BLaER1 treated with 17β-estradiol and CSF1 and Interleukin-3, amounts not matched to agents 10 nM and 100 nM (cell line): ENCODE measurements at regions not wholly inside any gene's neighbourhood (a gene's known extent, or its start where the extent isn't known, plus 50 kb on each side); places are given as distances from the start of the nearest gene placed in this dataset.

ENCODE experiments used
- H3K27ac ChIP-seq, 11 experiments: shearing (Covaris generic); formaldehyde crosslinking; 2 replicates each; pipeline ENCODE4 v1.8.1; 2022
- H3K27me3 ChIP-seq, 11 experiments: shearing (Covaris generic); formaldehyde crosslinking; 2 replicates each; pipeline ENCODE4 v1.8.1; 2022
- H3K36me3 ChIP-seq, 11 experiments: shearing (Covaris generic); formaldehyde crosslinking; 2 replicates each; pipeline ENCODE4 v1.8.1; 2022
- H3K4me1 ChIP-seq, 10 experiments: shearing (Covaris generic); formaldehyde crosslinking; 2 replicates each; pipeline ENCODE4 v1.8.1; 2022
- H3K4me2 ChIP-seq, 11 experiments: shearing (Covaris generic); formaldehyde crosslinking; 2 replicates each; pipeline ENCODE4 v1.8.1; 2022
- H3K4me3 ChIP-seq, 10 experiments: shearing (Covaris generic); formaldehyde crosslinking; 2 replicates each; pipeline ENCODE4 v1.8.1; 2022
- H3K9ac ChIP-seq, 11 experiments: shearing (Covaris generic); formaldehyde crosslinking; 2 replicates each; pipeline ENCODE4 v1.8.1; 2022
- H3K9me3 ChIP-seq, 11 experiments: shearing (Covaris generic); formaldehyde crosslinking; replicated peaks in 1 of 11; 2 replicates each; pipeline ENCODE4 v1.8.1; 2022
- H4K20me1 ChIP-seq, 11 experiments: shearing (Covaris generic); formaldehyde crosslinking; 2 replicates each; pipeline ENCODE4 v1.8.1; 2022
- Cebpa-rat ChIP-seq, 11 experiments: shearing (Covaris generic); IDR thresholded peaks; 2 replicates each; pipeline ENCODE4 v1.8.1; 2022

DNA sequence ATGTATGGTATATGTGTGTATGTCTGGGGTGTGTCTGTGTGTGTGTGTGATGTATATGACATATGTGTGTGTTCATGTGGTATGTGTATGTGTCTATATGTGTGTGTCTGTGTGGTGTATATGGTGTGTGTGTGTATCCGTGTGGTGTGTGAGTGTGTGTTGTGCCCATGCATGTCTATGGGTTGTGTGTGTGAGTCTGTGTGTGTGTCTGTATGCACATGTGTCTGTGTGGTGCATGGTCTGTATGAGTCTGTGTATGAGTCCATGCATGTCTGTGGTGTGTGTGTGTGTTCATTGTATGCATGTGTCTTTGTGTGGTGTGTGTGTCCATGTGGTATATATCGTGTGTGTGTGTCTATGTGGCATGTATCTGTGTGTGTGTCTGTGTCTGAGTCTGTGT is 168.1 kb upstream of the GSC start:
- TF ChIP-seq Cebpa-rat (IDR thresholded peaks at IDR 0.05): no peak
- Histone ChIP-seq H3K9me3 (no peaks in the 10 kb centered on the region), H4K20me1 (no peaks in the 10 kb centered on the region), H3K9ac (no peak overlapping the region), H3K27me3 (peaks cover 0 to 19% (median 0%) of the 10 kb centered on the region in 11 experiments; a peak in 7 of 22 replicates), H3K4me1 (peaks cover 11 to 48% (median 20%) of the 10 kb centered on the region in 10 experiments), H3K4me2 (peak overlapping the region in 9 of 11 experiments; percentile 79 to 95 (median 88); a peak in 17 of 22 replicates), H3K36me3 (no peaks in the 10 kb centered on the region), H3K4me3 (no peak overlapping the region), H3K27ac (no peak overlapping the region)

DNA sequence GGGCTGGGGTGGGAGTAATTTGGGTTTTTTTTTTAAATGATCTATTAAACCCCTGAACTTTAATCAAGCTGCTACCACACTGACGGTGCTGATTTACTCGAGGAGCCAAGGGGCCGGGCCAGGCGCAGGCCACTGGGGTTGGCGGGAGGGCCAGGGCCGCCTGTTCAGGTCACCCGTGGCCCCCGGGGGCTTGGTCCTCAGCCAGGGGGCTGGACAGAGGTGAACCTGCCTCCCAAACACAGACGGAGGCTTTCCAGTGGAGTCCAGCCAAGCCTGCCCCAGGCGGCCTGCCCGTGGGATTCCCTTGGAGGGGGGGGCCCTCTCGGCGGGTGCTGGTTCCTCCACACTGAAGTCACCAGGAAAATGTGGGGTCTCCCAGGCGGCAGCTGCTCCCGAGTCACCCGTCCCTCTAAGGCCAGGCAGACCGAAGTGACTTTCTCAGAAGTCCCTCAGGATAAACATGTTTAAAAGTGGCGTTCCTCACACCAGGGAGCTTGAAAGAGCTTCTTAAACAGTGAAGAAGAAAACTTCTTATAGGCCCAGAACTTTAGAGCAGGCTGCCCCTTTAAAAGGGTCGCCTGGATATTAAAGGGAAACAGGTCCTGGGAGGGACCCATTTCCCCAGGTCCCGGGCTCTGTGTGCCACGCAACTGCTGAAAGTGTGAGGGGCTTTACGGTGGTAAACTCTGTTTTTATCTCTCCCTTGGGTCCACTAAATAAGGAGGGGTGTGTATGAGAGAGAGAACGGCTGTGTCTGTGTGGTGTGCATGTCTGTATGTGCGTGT is 167.2 kb upstream of the GSC start:
- H3K4me3 ChIP-seq: peak overlapping the region in 5 of 10 experiments; percentile 15 to 40 (median 33); a peak in 5 of 20 replicates
- H3K9me3 ChIP-seq: no peaks in the 10 kb centered on the region
- H3K4me1 ChIP-seq: peaks cover 11 to 48% (median 20%) of the 10 kb centered on the region in 10 experiments
- no peak for TF ChIP-seq Cebpa-rat (IDR thresholded peaks at IDR 0.05)
- H3K27me3 ChIP-seq: peaks cover 0 to 19% (median 0%) of the 10 kb centered on the region in 11 experiments; a peak in 7 of 22 replicates
- H3K36me3 ChIP-seq: no peaks in the 10 kb centered on the region
- H3K4me2 ChIP-seq: peak overlapping the region; percentile 74 to 95 (median 87)
- no peaks in the 10 kb centered on the region for H4K20me1 ChIP-seq
- H3K27ac ChIP-seq: peak overlapping the region in 7 of 11 experiments; percentile 0 to 71 (median 58); a peak in 9 of 22 replicates
- peak overlapping the region; percentile 12 to 74 (median 51); a peak in 18 of 22 replicates for H3K9ac ChIP-seq

DNA sequence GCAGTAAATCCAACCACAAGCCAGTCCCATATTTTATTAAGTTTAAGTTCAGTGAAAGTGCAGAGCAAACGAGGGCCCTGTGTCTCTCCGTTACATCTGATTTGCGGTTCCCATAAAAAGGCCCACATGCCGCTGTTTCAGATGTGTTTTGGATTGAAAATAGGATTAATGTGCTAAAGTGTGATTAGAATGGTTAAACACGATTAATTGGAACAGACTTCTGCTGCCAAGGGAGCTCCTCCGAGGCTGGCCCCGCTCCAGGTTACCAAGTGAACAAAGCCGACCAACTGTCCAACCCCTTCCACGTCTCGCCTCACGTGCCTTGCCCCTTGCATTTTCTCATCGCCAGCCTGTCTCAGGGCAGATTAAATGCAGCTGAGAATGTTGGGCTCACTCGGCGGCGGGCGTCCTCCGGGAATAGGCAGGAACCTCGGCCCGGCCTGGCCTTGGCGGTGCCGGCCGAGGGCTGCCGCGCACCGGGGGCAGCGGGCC is 166.5 kb upstream of the GSC start:
- H3K4me3 ChIP-seq: peak overlapping the region in 5 of 10 experiments; percentile 15 to 40 (median 33); a peak in 5 of 20 replicates
- H3K27me3 ChIP-seq: peaks cover 0 to 19% (median 0%) of the 10 kb centered on the region in 11 experiments; a peak in 7 of 22 replicates
- H4K20me1 ChIP-seq: no peaks in the 10 kb centered on the region
- H3K4me1 ChIP-seq: peaks cover 11 to 45% (median 20%) of the 10 kb centered on the region in 10 experiments
- peak overlapping the region in 6 of 11 experiments; percentile 0 to 71 (median 63); a peak in 6 of 22 replicates for H3K27ac ChIP-seq
- TF ChIP-seq Cebpa-rat (IDR thresholded peaks at IDR 0.05): no peak
- H3K9ac ChIP-seq: peak overlapping the region; percentile 12 to 74 (median 51); a peak in 18 of 22 replicates
- H3K36me3 ChIP-seq: no peaks in the 10 kb centered on the region
- H3K4me2 ChIP-seq: peak overlapping the region; percentile 74 to 95 (median 87)
- no peaks in the 10 kb centered on the region for H3K9me3 ChIP-seq

DNA sequence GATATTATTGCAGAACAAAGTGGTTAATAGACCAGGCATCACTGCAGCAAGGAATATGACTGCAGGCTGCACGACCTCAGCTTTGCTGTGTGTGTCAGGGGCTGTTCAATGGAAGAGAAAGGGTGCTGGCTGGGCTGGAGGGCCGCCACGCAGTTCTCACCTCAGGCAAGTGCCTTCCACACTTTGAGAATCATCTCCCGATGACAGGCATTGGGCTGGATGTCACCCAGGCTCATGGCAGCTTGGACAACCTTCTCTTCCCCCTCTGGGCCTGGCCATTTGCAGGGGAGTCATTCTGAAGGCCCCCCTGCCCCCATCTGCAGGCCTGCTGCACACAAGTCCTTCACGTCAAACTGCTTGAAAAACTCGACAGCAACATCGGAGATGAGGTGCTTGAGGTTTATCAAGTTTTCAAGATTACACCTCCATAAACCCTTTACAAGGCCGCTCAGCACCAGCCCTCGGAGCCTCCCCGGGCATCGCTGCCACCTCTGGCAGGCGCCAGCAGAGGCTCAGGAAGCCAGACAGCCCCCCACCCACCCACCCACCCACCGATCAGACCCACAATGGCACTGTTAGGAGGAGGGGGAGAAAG is 165.9 kb upstream of the GSC start:
- Histone ChIP-seq H3K27me3 (peaks cover 0 to 19% (median 0%) of the 10 kb centered on the region in 11 experiments; a peak in 7 of 22 replicates), H3K4me1 (peaks cover 11 to 39% (median 21%) of the 10 kb centered on the region in 10 experiments), H3K4me2 (no peak overlapping the region; a peak in 1 of 22 replicates), H4K20me1 (no peaks in the 10 kb centered on the region), H3K36me3 (no peaks in the 10 kb centered on the region), H3K4me3 (no peak overlapping the region), H3K9ac (no peak overlapping the region), H3K9me3 (no peaks in the 10 kb centered on the region), H3K27ac (no peak overlapping the region)
- TF ChIP-seq Cebpa-rat (IDR thresholded peaks at IDR 0.05): no peak

DNA sequence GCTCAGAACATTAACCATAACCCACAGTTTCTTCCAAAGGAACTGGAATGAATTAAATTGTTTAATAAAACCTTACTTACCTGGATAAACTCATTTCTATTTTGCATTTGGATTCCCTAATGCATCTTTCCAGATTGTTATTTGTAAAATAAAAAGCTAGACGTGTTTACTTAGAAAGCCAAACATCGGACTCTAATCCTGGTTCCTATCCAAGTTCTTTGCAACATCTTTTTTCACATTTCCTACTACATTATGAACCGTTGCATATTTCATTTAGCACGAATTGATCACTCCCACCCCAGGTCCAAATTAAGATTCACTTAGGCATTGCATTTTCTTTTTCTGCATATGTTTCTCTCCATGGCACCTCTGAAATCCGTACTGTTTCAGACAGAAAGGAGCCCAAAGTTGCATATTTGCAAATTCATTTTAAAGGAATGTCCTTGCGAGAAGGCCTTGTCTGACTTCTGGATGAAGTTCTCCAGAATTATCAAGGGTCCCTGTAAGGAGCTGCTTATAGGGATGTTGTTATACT is 164.4 kb upstream of the GSC start:
- no peak overlapping the region for H3K4me3 ChIP-seq
- H3K9ac ChIP-seq: no peak overlapping the region
- no peak overlapping the region for H3K27ac ChIP-seq
- H3K36me3 ChIP-seq: no peaks in the 10 kb centered on the region
- H3K4me1 ChIP-seq: peaks cover 11 to 38% (median 26%) of the 10 kb centered on the region in 10 experiments
- no peaks in the 10 kb centered on the region for H4K20me1 ChIP-seq
- H3K9me3 ChIP-seq: no peaks in the 10 kb centered on the region
- no peak for TF ChIP-seq Cebpa-rat (IDR thresholded peaks at IDR 0.05)
- H3K4me2 ChIP-seq: no peak overlapping the region
- H3K27me3 ChIP-seq: peaks cover 0 to 19% (median 0%) of the 10 kb centered on the region in 11 experiments; a peak in 7 of 22 replicates

DNA sequence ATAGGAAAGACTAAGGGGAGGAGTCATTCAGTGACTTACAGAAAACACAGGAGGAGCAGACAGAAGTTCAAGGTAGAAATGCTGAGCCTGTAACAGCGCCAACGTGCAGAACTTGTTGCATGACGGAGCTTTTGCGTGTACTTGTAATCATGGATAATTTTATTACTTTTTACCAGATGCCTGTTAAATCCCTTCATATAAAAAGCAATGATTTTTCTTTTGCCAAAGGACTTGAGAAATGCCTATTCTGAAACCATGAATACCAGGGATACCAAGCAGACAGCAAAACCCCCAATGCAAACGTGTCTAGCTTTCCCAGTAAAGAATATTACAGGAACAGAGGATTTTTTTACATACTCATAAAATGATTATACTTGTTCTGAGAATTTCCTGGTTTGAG is 163.6 kb upstream of the GSC start:
- Histone ChIP-seq H3K4me3 (no peak overlapping the region), H3K27ac (no peak overlapping the region), H4K20me1 (no peaks in the 10 kb centered on the region), H3K4me2 (no peak overlapping the region), H3K9me3 (no peaks in the 10 kb centered on the region), H3K9ac (no peak overlapping the region), H3K4me1 (peaks cover 11 to 30% (median 25%) of the 10 kb centered on the region in 10 experiments), H3K36me3 (no peaks in the 10 kb centered on the region), H3K27me3 (peaks cover 0 to 19% (median 0%) of the 10 kb centered on the region in 11 experiments; a peak in 7 of 22 replicates)
- TF ChIP-seq Cebpa-rat (IDR thresholded peaks at IDR 0.05): no peak

DNA sequence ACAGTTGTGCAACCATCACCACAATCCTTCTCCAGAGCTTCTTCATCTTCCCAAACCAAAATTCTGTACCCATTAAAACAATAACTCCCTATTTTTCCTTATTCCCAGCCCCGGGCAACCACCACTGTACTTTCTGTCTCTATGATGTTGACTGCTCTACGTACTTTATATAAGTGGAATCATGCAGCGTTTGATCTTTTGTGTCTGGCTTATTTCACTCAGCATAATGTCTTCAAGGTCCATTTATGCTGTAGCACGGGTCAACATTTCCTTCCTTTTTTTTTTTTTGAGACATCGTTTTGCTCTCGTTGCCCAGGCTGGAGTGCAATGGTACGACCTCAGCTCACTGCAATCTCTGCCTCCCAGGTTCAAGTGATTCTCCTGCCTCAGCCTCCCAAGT is 162.7 kb upstream of the GSC start:
- TF ChIP-seq Cebpa-rat (IDR thresholded peaks at IDR 0.05): no peak
- no peak overlapping the region for H3K4me3 ChIP-seq
- H3K4me2 ChIP-seq: no peak overlapping the region
- H3K36me3 ChIP-seq: no peaks in the 10 kb centered on the region
- peaks cover 0 to 17% (median 0%) of the 10 kb centered on the region in 11 experiments; a peak in 7 of 22 replicates for H3K27me3 ChIP-seq
- H3K9me3 ChIP-seq: no peaks in the 10 kb centered on the region
- no peak overlapping the region for H3K9ac ChIP-seq
- no peaks in the 10 kb centered on the region for H4K20me1 ChIP-seq
- H3K27ac ChIP-seq: no peak overlapping the region
- H3K4me1 ChIP-seq: peaks cover 11 to 23% (median 16%) of the 10 kb centered on the region in 10 experiments

DNA sequence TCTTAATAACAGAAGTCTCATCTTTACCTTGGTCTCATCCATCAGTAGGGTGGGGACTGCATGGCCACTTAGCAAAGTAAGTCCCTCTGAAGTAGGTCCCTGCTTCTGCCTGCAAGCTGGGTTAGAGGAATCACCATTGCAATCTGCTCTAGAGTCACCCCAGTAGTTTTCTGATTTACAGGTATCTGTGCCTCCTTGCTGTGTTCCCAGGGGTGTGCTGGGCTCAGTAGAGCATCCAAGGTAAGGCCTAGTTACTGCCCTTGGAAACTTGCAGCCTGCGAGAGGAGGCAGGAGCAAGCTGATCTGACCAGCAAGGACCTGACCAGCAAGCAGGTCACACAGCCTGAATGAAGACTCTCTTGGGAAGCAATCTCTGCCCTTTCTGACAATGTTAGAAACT is 160.8 kb upstream of the GSC start:
- Histone ChIP-seq H3K9me3 (no peaks in the 10 kb centered on the region), H3K4me1 (peaks cover 0 to 9% (median under 1%) of the 10 kb centered on the region in 10 experiments; a peak in 6 of 20 replicates), H3K27ac (no peak overlapping the region), H3K4me3 (no peak overlapping the region), H3K36me3 (no peaks in the 10 kb centered on the region), H3K4me2 (peak overlapping the region in 6 of 11 experiments; percentile 8 to 29 (median 13); a peak in 2 of 22 replicates), H3K9ac (no peak overlapping the region), H3K27me3 (peaks cover 0 to 1% (median 0%) of the 10 kb centered on the region in 11 experiments; a peak in 1 of 22 replicates), H4K20me1 (no peaks in the 10 kb centered on the region)
- no peak for TF ChIP-seq Cebpa-rat (IDR thresholded peaks at IDR 0.05)

DNA sequence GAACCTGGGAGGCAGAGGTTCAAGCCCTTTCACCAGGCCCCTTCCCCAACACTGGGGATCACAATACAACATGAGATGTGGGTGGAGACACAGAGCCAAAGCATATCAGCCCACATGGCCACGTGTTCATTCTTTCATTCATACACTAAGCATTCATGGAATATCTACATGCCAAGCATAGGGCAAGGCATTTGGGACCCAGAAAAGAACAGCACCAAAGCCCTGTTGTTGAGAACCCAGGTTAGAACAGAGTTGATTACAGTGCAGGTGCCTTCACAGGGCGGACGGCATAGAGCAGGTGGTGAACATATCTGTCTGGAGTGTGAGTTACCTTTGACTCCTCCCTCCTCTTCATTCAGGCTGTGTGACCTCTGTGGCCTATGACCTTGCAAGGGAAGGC is 159.4 kb upstream of the GSC start:
- Histone ChIP-seq H3K9me3 (no peaks in the 10 kb centered on the region), H3K4me1 (peaks cover 0 to 9% (median 0%) of the 10 kb centered on the region in 10 experiments; a peak in 6 of 20 replicates), H3K9ac (no peak overlapping the region), H3K4me2 (no peak overlapping the region), H3K36me3 (no peaks in the 10 kb centered on the region), H4K20me1 (no peaks in the 10 kb centered on the region), H3K27me3 (no peaks in the 10 kb centered on the region), H3K4me3 (no peak overlapping the region), H3K27ac (no peak overlapping the region)
- TF ChIP-seq Cebpa-rat (IDR thresholded peaks at IDR 0.05): no peak
